ENCODE measurements at regions not wholly inside any gene's neighbourhood (a gene's known extent, or its start where the extent isn't known, plus 50 kb on each side); places are given as distances from the start of the nearest gene placed in this dataset.

DNA sequence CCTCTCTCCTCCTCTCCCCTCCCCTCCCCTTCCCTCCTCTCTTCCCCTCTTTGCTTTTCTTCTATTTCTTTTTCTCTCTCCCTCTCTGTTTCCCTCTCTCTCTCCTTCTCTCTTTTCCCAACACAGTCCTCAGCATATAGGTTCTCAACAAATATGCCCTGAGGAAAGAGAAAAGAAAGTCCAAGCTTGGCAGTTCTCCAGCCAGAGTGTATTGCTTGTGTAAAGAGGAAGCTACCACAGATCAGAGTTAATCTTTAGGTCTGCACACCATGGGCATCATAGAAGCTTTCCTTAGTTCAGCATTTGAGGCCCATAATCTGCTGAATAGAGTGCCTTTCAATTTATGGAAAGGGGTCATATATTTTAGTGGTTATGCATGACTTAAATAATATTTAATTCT, 382.8 kb upstream of the WWC1 start:
- TF ChIP-seq POLR2AphosphoS5 (IDR thresholded peaks at IDR 0.05; ENCODE audit: borderline replicate concordance, low read depth, low read length) (no peak; the same call in 1 of the 2 replicates), EZH2 (IDR thresholded peaks at IDR 0.05) (no peak), FOXP2 (optimal IDR thresholded peaks at IDR 0.05; ENCODE audit: control extremely low read depth, extremely low read length, insufficient read depth) (no peak)
